OCI-LY7 (cell line): ENCODE measurements at regions not wholly inside any gene's neighbourhood (a gene's known extent, or its start where the extent isn't known, plus 50 kb on each side); places are given as distances from the start of the nearest gene placed in this dataset.

Experiments used
- CTCF ChIP-seq: fragments of 200-600 bp; sonication (generic); conservative IDR thresholded peaks from 2 replicates; pipeline ENCODE4 v1.5.1; 2014; ENCODE audit warnings: mild to moderate bottlenecking, antibody characterized with exemption, low read length, moderate library complexity, mixed read lengths
- EZH2phosphoT487 ChIP-seq: fragments of 200-600 bp; sonication (generic); IDR thresholded peaks from 2 replicates; pipeline ENCODE4 v1.6.1; 2018; ENCODE audit warnings: low read depth, borderline replicate concordance, mild to moderate bottlenecking, mixed run types, antibody characterized with exemption, low read length, moderate library complexity, mixed read lengths

- TF ChIP-seq CTCF (no peak), EZH2phosphoT487 (no peak)
These were observed 143.6 kb downstream of the PHETA1 start for GRCh38 chr12:111225307-111225706.
